Activated naive CD8-positive, alpha-beta T cell treated with anti-CD3 and anti-CD28 coated beads for 36 hours (primary cell): ENCODE measurements at regions not wholly inside any gene's neighbourhood (a gene's known extent, or its start where the extent isn't known, plus 50 kb on each side); places are given as distances from the start of the nearest gene placed in this dataset.

Experiments
- DNase-seq: peaks from one replicate; pipeline ENCODE4 v3.0.0; 2021
- H3K27ac Mint-ChIP-seq: one replicate; pipeline ENCODE4 v1.8.0; 2022; ENCODE audit warnings: mild to moderate bottlenecking, moderate library complexity, mixed read lengths
- H3K27me3 Mint-ChIP-seq: one replicate; pipeline ENCODE4 v1.8.0; 2022; ENCODE audit warnings: mild to moderate bottlenecking, mixed read lengths
- H3K36me3 Mint-ChIP-seq: one replicate; pipeline ENCODE4 v1.8.0; 2021; ENCODE audit warnings: mild to moderate bottlenecking, mixed read lengths
- H3K4me1 Mint-ChIP-seq: one replicate; pipeline ENCODE4 v1.8.0; 2021; ENCODE audit warnings: mixed read lengths
- H3K4me3 Mint-ChIP-seq: one replicate; pipeline ENCODE4 v1.8.0; 2022; ENCODE audit warnings: mild to moderate bottlenecking, moderate library complexity, mixed read lengths
- H3K9me3 Mint-ChIP-seq: one replicate; pipeline ENCODE4 v1.8.0; 2022; ENCODE audit warnings: mixed read lengths

- peaks cover under 1% of the 10 kb centered on the region for H3K4me1 Mint-ChIP-seq
- H3K27ac Mint-ChIP-seq, result no peak overlapping the region
- DNase-seq, result no peak
These were observed 144.6 kb downstream of the SNX19 start for GRCh38 chr11:130771708-130772107.

GRCh38 chr11:130772266-130773227 lies 143.7 kb downstream of the SNX19 start:
- H3K9me3 Mint-ChIP-seq, result peaks cover 1% of the 10 kb centered on the region
- H3K36me3 Mint-ChIP-seq, result no peaks in the 10 kb centered on the region
- peaks cover 3% of the 10 kb centered on the region for H3K27me3 Mint-ChIP-seq
- no peak overlapping the region for H3K27ac Mint-ChIP-seq
- no peak for DNase-seq
- no peak overlapping the region for H3K4me3 Mint-ChIP-seq
- no peaks in the 10 kb centered on the region for H3K4me1 Mint-ChIP-seq

More at GRCh38 chr11:130771708-130772107, 144.6 kb downstream of the SNX19 start:
- no peak overlapping the region for H3K4me3 Mint-ChIP-seq
- no peaks in the 10 kb centered on the region for H3K9me3 Mint-ChIP-seq
- peaks cover 3% of the 10 kb centered on the region for H3K27me3 Mint-ChIP-seq
- no peaks in the 10 kb centered on the region for H3K36me3 Mint-ChIP-seq

- Mint-ChIP-seq H3K4me1 (no peaks in the 10 kb centered on the region), H3K27me3 (peaks cover 3% of the 10 kb centered on the region), H3K4me3 (no peak overlapping the region), H3K36me3 (no peaks in the 10 kb centered on the region), H3K27ac (no peak overlapping the region), H3K9me3 (peaks cover 1% of the 10 kb centered on the region)
- DNase-seq, result no peak
These were observed 142.9 kb downstream of the SNX19 start for GRCh38 chr11:130773244-130773820.

- Mint-ChIP-seq H3K27me3 (peaks cover 3% of the 10 kb centered on the region), H3K9me3 (peaks cover 1% of the 10 kb centered on the region), H3K27ac (no peak overlapping the region), H3K36me3 (no peaks in the 10 kb centered on the region), H3K4me1 (no peaks in the 10 kb centered on the region), H3K4me3 (no peak overlapping the region)
- DNase-seq, result no peak
These were observed 141.6 kb downstream of the SNX19 start for GRCh38 chr11:130774703-130775102.

GRCh38 chr11:130775306-130776060 lies 140.8 kb downstream of the SNX19 start:
- DNase-seq, result no peak
- Mint-ChIP-seq H3K27me3 (peaks cover 3% of the 10 kb centered on the region), H3K36me3 (no peaks in the 10 kb centered on the region), H3K9me3 (peaks cover 1% of the 10 kb centered on the region), H3K4me3 (no peak overlapping the region), H3K27ac (no peak overlapping the region), H3K4me1 (no peaks in the 10 kb centered on the region)

GRCh38 chr11:130776061-130776419 lies 140.2 kb downstream of the SNX19 start:
- no peaks in the 10 kb centered on the region for H3K4me1 Mint-ChIP-seq
- DNase-seq, result no peak
- no peaks in the 10 kb centered on the region for H3K36me3 Mint-ChIP-seq
- H3K27me3 Mint-ChIP-seq, result peaks cover 3% of the 10 kb centered on the region
- H3K4me3 Mint-ChIP-seq, result no peak overlapping the region
- peaks cover 1% of the 10 kb centered on the region for H3K9me3 Mint-ChIP-seq
- H3K27ac Mint-ChIP-seq, result no peak overlapping the region

- Mint-ChIP-seq H3K9me3 (peaks cover 1% of the 10 kb centered on the region), H3K27ac (no peak overlapping the region), H3K4me1 (no peaks in the 10 kb centered on the region), H3K27me3 (peaks cover 3% of the 10 kb centered on the region), H3K36me3 (no peaks in the 10 kb centered on the region), H3K4me3 (no peak overlapping the region)
- no peak for DNase-seq
These were observed 138.3 kb downstream of the SNX19 start for GRCh38 chr11:130778026-130778425.

GRCh38 chr11:130778705-130779104 lies 137.6 kb downstream of the SNX19 start:
- no peak overlapping the region for H3K4me3 Mint-ChIP-seq
- no peak overlapping the region for H3K27ac Mint-ChIP-seq
- no peak for DNase-seq
- H3K9me3 Mint-ChIP-seq, result peaks cover 1% of the 10 kb centered on the region
- H3K27me3 Mint-ChIP-seq, result peaks cover 3% of the 10 kb centered on the region
- H3K36me3 Mint-ChIP-seq, result no peaks in the 10 kb centered on the region
- H3K4me1 Mint-ChIP-seq, result no peaks in the 10 kb centered on the region

GRCh38 chr11:130779267-130779666 lies 137.0 kb downstream of the SNX19 start:
- DNase-seq, result no peak
- no peak overlapping the region for H3K4me3 Mint-ChIP-seq
- H3K27me3 Mint-ChIP-seq, result peaks cover 3% of the 10 kb centered on the region
- H3K4me1 Mint-ChIP-seq, result no peaks in the 10 kb centered on the region
- peaks cover 1% of the 10 kb centered on the region for H3K9me3 Mint-ChIP-seq
- no peak overlapping the region for H3K27ac Mint-ChIP-seq
- H3K36me3 Mint-ChIP-seq, result no peaks in the 10 kb centered on the region

- Mint-ChIP-seq H3K4me1 (no peaks in the 10 kb centered on the region), H3K4me3 (no peak overlapping the region), H3K27ac (no peak overlapping the region), H3K27me3 (peaks cover 3% of the 10 kb centered on the region), H3K36me3 (no peaks in the 10 kb centered on the region), H3K9me3 (peaks cover 1% of the 10 kb centered on the region)
- DNase-seq, result no peak
These were observed 136.3 kb downstream of the SNX19 start for GRCh38 chr11:130779943-130780342.

- peaks cover 3% of the 10 kb centered on the region for H3K27me3 Mint-ChIP-seq
- H3K9me3 Mint-ChIP-seq, result peaks cover 1% of the 10 kb centered on the region
- no peak for DNase-seq
- H3K27ac Mint-ChIP-seq, result no peak overlapping the region
- H3K36me3 Mint-ChIP-seq, result no peaks in the 10 kb centered on the region
- H3K4me1 Mint-ChIP-seq, result no peaks in the 10 kb centered on the region
- H3K4me3 Mint-ChIP-seq, result no peak overlapping the region
These were observed 135.8 kb downstream of the SNX19 start for GRCh38 chr11:130780437-130780836.

- H3K9me3 Mint-ChIP-seq, result peaks cover 1% of the 10 kb centered on the region
- H3K36me3 Mint-ChIP-seq, result no peaks in the 10 kb centered on the region
- H3K4me3 Mint-ChIP-seq, result no peak overlapping the region
- DNase-seq, result no peak
- no peaks in the 10 kb centered on the region for H3K4me1 Mint-ChIP-seq
- no peaks in the 10 kb centered on the region for H3K27me3 Mint-ChIP-seq
- no peak overlapping the region for H3K27ac Mint-ChIP-seq
These were observed 134.3 kb downstream of the SNX19 start for GRCh38 chr11:130781931-130782330.

- Mint-ChIP-seq H3K4me3 (no peak overlapping the region), H3K4me1 (no peaks in the 10 kb centered on the region), H3K36me3 (no peaks in the 10 kb centered on the region), H3K9me3 (no peaks in the 10 kb centered on the region), H3K27me3 (no peaks in the 10 kb centered on the region), H3K27ac (no peak overlapping the region)
- DNase-seq, result no peak
These were observed 133.7 kb downstream of the SNX19 start for GRCh38 chr11:130782361-130783222.

GRCh38 chr11:130783323-130783722 lies 133.0 kb downstream of the SNX19 start:
- DNase-seq, result no peak
- Mint-ChIP-seq H3K27ac (no peak overlapping the region), H3K9me3 (no peaks in the 10 kb centered on the region), H3K4me1 (no peaks in the 10 kb centered on the region), H3K36me3 (no peaks in the 10 kb centered on the region), H3K27me3 (no peaks in the 10 kb centered on the region), H3K4me3 (no peak overlapping the region)
